ENCODE measurements at regions not wholly inside any gene's neighbourhood (a gene's known extent, or its start where the extent isn't known, plus 50 kb on each side); places are given as distances from the start of the nearest gene placed in this dataset.

- TF ChIP-seq EZH2 (IDR thresholded peaks at IDR 0.05) (no peak), CTCF (IDR thresholded peaks at IDR 0.05) (no peak), EZH2phosphoT487 (IDR thresholded peaks at IDR 0.05) (no peak)
These were observed 50.8 kb upstream of the ZNF366 start for GRCh38 chr5:72558046-72558336.
